Naive thymus-derived CD4-positive, alpha-beta T cell (primary cell): ENCODE measurements at regions not wholly inside any gene's neighbourhood (a gene's known extent, or its start where the extent isn't known, plus 50 kb on each side); places are given as distances from the start of the nearest gene placed in this dataset.

ENCODE experiments used
- ATAC-seq: fragments of 150-1000 bp; cut with Tn5 transposase; 2 replicates; pipeline ENCODE4 v1.10.0; 2021; ENCODE audit warnings: mild to moderate bottlenecking, moderate library complexity
- CTCF ChIA-PET: fragments of 350-600 bp; sonication (Branson Sonifier 250); formaldehyde crosslinking; loops from one replicate; lab custom pipeline; 2021; ENCODE audit warnings: antibody characterized with exemption; lab: Charles Lee
- POLR2A ChIA-PET: fragments of 350-600 bp; sonication (Branson Sonifier 250); formaldehyde crosslinking; loops from one replicate; lab custom pipeline; 2021; ENCODE audit warnings: antibody characterized with exemption, inconsistent platforms; lab: Charles Lee
- DNase-seq, 9 donors: peaks; one replicate each; pipeline versions ENCODE4 v3.0.0 to v3.0.0-alpha.2; 2020 to 2022; ENCODE audit warnings: mixed read lengths in 1 of 9
- H3K27ac ChIP-seq: one replicate; pipeline ENCODE4 v1.7.0; 2013; ENCODE audit warnings: mild to moderate bottlenecking, low read depth, low read length, moderate library complexity
- H3K27me3 ChIP-seq, 2 donors: one replicate each; pipeline ENCODE4 v1.7.0; 2013; ENCODE audit warnings: low read length in 2 of 2, mild to moderate bottlenecking in 2 of 2, moderate library complexity in 2 of 2; ENCODE audit not compliant: control insufficient read depth in 2 of 2, insufficient read depth in 2 of 2
- H3K36me3 ChIP-seq, 3 experiments: 1 replicate in 2 of 3; 2 replicates in 1 of 3; pipeline ENCODE4 v1.7.0; 2013; ENCODE audit warnings: low read length in 3 of 3, mild to moderate bottlenecking in 3 of 3, moderate library complexity in 1 of 3; ENCODE audit not compliant: insufficient read depth in 3 of 3, control insufficient read depth in 2 of 3
- H3K4me1 ChIP-seq, 2 donors: one replicate each; pipeline ENCODE4 v1.7.0; 2013; ENCODE audit warnings: low read length in 2 of 2, mild to moderate bottlenecking in 2 of 2, moderate library complexity in 1 of 2; ENCODE audit not compliant: control insufficient read depth in 2 of 2, insufficient read depth in 2 of 2
- H3K4me3 ChIP-seq: 2 replicates; pipeline ENCODE4 v1.7.0; 2013; ENCODE audit warnings: mild to moderate bottlenecking, low read length
- H3K9me3 ChIP-seq, 3 experiments: 1 replicate in 2 of 3; 2 replicates in 1 of 3; pipeline ENCODE4 v1.7.0; 2013; ENCODE audit warnings: low read length in 3 of 3; ENCODE audit not compliant: control insufficient read depth in 2 of 3
- H3K27ac Mint-ChIP-seq, 9 donors: one replicate each; pipeline ENCODE4 v1.8.0; 2020 to 2022; ENCODE audit warnings: mixed read lengths in 9 of 9, mild to moderate bottlenecking in 8 of 9, moderate library complexity in 5 of 9, inconsistent platforms in 2 of 9
- H3K27me3 Mint-ChIP-seq, 5 donors: one replicate each; pipeline ENCODE4 v1.8.0; 2021 to 2022; ENCODE audit warnings: mixed read lengths in 5 of 5, mild to moderate bottlenecking in 1 of 5
- H3K36me3 Mint-ChIP-seq, 5 donors: one replicate each; pipeline ENCODE4 v1.8.0; 2020 to 2022; ENCODE audit warnings: mixed read lengths in 5 of 5, mild to moderate bottlenecking in 3 of 5, inconsistent platforms in 1 of 5
- H3K4me1 Mint-ChIP-seq, 7 donors: one replicate each; pipeline ENCODE4 v1.8.0; 2020 to 2022; ENCODE audit warnings: mixed read lengths in 7 of 7, mild to moderate bottlenecking in 3 of 7, inconsistent platforms in 1 of 7
- H3K4me3 Mint-ChIP-seq, 10 donors: one replicate each; pipeline ENCODE4 v1.8.0; 2020 to 2022; ENCODE audit warnings: mild to moderate bottlenecking in 10 of 10, mixed read lengths in 10 of 10, moderate library complexity in 6 of 10, inconsistent platforms in 2 of 10
- H3K9me3 Mint-ChIP-seq, 11 donors: one replicate each; pipeline ENCODE4 v1.8.0; 2020 to 2022; ENCODE audit warnings: mixed read lengths in 11 of 11, mild to moderate bottlenecking in 4 of 11, inconsistent platforms in 1 of 11, moderate library complexity in 1 of 11
- intact Hi-C, 2 donors: fragments of 100-400 bp; cut with micrococcal nuclease; formaldehyde crosslinking; loops; one replicate each; pipeline ENCODE4 v1.15.1; 2023

- no peak for ATAC-seq
- intact Hi-C loops, result no loop called here
Measured at GRCh38 chr20:48478806-48479585, 348.8 kb downstream of the PREX1 start.

GRCh38 chr20:48478370-48478769, 349.4 kb downstream of the PREX1 start:
- no peaks in the 10 kb centered on the region for H3K9me3 ChIP-seq
- Mint-ChIP-seq H3K4me1 (no peaks in the 10 kb centered on the region), H3K4me3 (no peak overlapping the region), H3K27me3 (peaks cover 24 to 29% (median 25%) of the 10 kb centered on the region in 5 donors), H3K27ac (no peak overlapping the region), H3K36me3 (no peaks in the 10 kb centered on the region), H3K9me3 (peaks cover 0 to 4% (median 0%) of the 10 kb centered on the region in 11 donors)
- no peaks in the 10 kb centered on the region for H3K36me3 ChIP-seq
- no peak overlapping the region for H3K27ac ChIP-seq
- intact Hi-C loops, result no loop called here
- ATAC-seq (no peak), DNase-seq (no peak)
- H3K27me3 ChIP-seq, result no peaks in the 10 kb centered on the region
- ChIA-PET CTCF (no interaction called here), POLR2A (no interaction called here)
- H3K4me3 ChIP-seq, result no peak overlapping the region
- H3K4me1 ChIP-seq, result no peaks in the 10 kb centered on the region

More at GRCh38 chr20:48478806-48479585, 348.8 kb downstream of the PREX1 start:
- POLR2A ChIA-PET, result no interaction called here
- H3K4me3 ChIP-seq, result no peak overlapping the region
- CTCF ChIA-PET, result no interaction called here
- no peak overlapping the region for H3K4me3 Mint-ChIP-seq
- peaks cover 0 to 4% (median 0%) of the 10 kb centered on the region in 11 donors for H3K9me3 Mint-ChIP-seq
- no peak overlapping the region for H3K27ac ChIP-seq
- H3K36me3 Mint-ChIP-seq, result no peaks in the 10 kb centered on the region
- no peaks in the 10 kb centered on the region for H3K4me1 ChIP-seq
- no peaks in the 10 kb centered on the region for H3K27me3 ChIP-seq
- no peak overlapping the region for H3K27ac Mint-ChIP-seq
- no peak for DNase-seq
- H3K9me3 ChIP-seq, result no peaks in the 10 kb centered on the region
- no peaks in the 10 kb centered on the region for H3K36me3 ChIP-seq
- peaks cover 24 to 29% (median 25%) of the 10 kb centered on the region in 5 donors for H3K27me3 Mint-ChIP-seq
- H3K4me1 Mint-ChIP-seq, result no peaks in the 10 kb centered on the region

- ChIA-PET CTCF (no interaction called here), POLR2A (no interaction called here)
- Mint-ChIP-seq H3K36me3 (no peaks in the 10 kb centered on the region), H3K27ac (no peak overlapping the region), H3K4me3 (no peak overlapping the region), H3K27me3 (peaks cover 24 to 29% (median 25%) of the 10 kb centered on the region in 5 donors), H3K4me1 (no peaks in the 10 kb centered on the region), H3K9me3 (peaks cover 0 to 4% (median 0%) of the 10 kb centered on the region in 11 donors)
- intact Hi-C loops, result no loop called here
- no peaks in the 10 kb centered on the region for H3K36me3 ChIP-seq
- DNase-seq (no peak), ATAC-seq (no peak)
- no peaks in the 10 kb centered on the region for H3K4me1 ChIP-seq
- no peaks in the 10 kb centered on the region for H3K27me3 ChIP-seq
- H3K27ac ChIP-seq, result no peak overlapping the region
- no peak overlapping the region for H3K4me3 ChIP-seq
- H3K9me3 ChIP-seq, result no peaks in the 10 kb centered on the region
Measured at GRCh38 chr20:48476854-48477253, 350.9 kb downstream of the PREX1 start.

GRCh38 chr20:48474022-48474421, 353.8 kb downstream of the PREX1 start:
- H3K36me3 ChIP-seq, result no peaks in the 10 kb centered on the region
- no peaks in the 10 kb centered on the region for H3K4me1 Mint-ChIP-seq
- H3K9me3 Mint-ChIP-seq, result peaks cover 0 to 4% (median 0%) of the 10 kb centered on the region in 11 donors
- CTCF ChIA-PET, result no interaction called here
- no peak overlapping the region for H3K4me3 ChIP-seq
- no peak overlapping the region for H3K27ac ChIP-seq
- H3K36me3 Mint-ChIP-seq, result no peaks in the 10 kb centered on the region
- ATAC-seq (no peak), DNase-seq (no peak)
- H3K27me3 Mint-ChIP-seq, result peaks cover 1 to 18% (median 8%) of the 10 kb centered on the region in 5 donors
- H3K4me3 Mint-ChIP-seq, result no peak overlapping the region
- H3K27me3 ChIP-seq, result no peaks in the 10 kb centered on the region
- H3K27ac Mint-ChIP-seq, result no peak overlapping the region
- H3K4me1 ChIP-seq, result no peaks in the 10 kb centered on the region
- POLR2A ChIA-PET, result no interaction called here
- no peaks in the 10 kb centered on the region for H3K9me3 ChIP-seq
- intact Hi-C loops, result no loop called here

- Histone ChIP-seq H3K4me1 (no peaks in the 10 kb centered on the region), H3K4me3 (no peak overlapping the region), H3K36me3 (no peaks in the 10 kb centered on the region), H3K9me3 (no peaks in the 10 kb centered on the region), H3K27ac (no peak overlapping the region), H3K27me3 (no peaks in the 10 kb centered on the region)
- Mint-ChIP-seq H3K36me3 (peaks cover 0 to 3% (median 0%) of the 10 kb centered on the region in 5 donors), H3K9me3 (peaks cover 0 to 7% (median 0%) of the 10 kb centered on the region in 11 donors), H3K4me3 (no peak overlapping the region), H3K27ac (no peak overlapping the region), H3K27me3 (peaks cover 0 to 12% (median 2%) of the 10 kb centered on the region in 5 donors), H3K4me1 (peaks cover 0 to 13% (median 5%) of the 10 kb centered on the region in 7 donors)
- ATAC-seq, result no peak
- ChIA-PET CTCF (no interaction called here), POLR2A (no interaction called here)
- DNase-seq, result no peak
- intact Hi-C loops, result no loop called here
Measured at GRCh38 chr20:48471759-48472408, 355.9 kb downstream of the PREX1 start.

GRCh38 chr20:48471176-48471575, 356.6 kb downstream of the PREX1 start:
- Mint-ChIP-seq H3K4me1 (peaks cover 0 to 18% (median 5%) of the 10 kb centered on the region in 7 donors), H3K27me3 (peaks cover 0 to 12% (median 0%) of the 10 kb centered on the region in 5 donors), H3K4me3 (no peak overlapping the region), H3K9me3 (peaks cover 0 to 5% (median 0%) of the 10 kb centered on the region in 11 donors), H3K36me3 (peaks cover 0 to 3% (median 0%) of the 10 kb centered on the region in 5 donors), H3K27ac (no peak overlapping the region)
- Histone ChIP-seq H3K27me3 (no peaks in the 10 kb centered on the region), H3K9me3 (no peaks in the 10 kb centered on the region), H3K4me3 (no peak overlapping the region), H3K27ac (no peak overlapping the region), H3K36me3 (no peaks in the 10 kb centered on the region), H3K4me1 (no peaks in the 10 kb centered on the region)
- ChIA-PET POLR2A (no interaction called here), CTCF (no interaction called here)
- intact Hi-C loops, result no loop called here
- DNase-seq (no peak), ATAC-seq (no peak)
